Stomach (tissue), 4 donors: ENCODE measurements at regions not wholly inside any gene's neighbourhood (a gene's known extent, or its start where the extent isn't known, plus 50 kb on each side); places are given as distances from the start of the nearest gene placed in this dataset.

Experiments used
- EP300 ChIP-seq: sonication (generic); formaldehyde crosslinking; IDR thresholded peaks from one replicate; pipeline ENCODE4 v1.6.1; 2017; ENCODE audit warnings: antibody characterized with exemption
- POLR2A ChIP-seq, 4 donors: fragments of 450-650 bp; IDR thresholded peaks; one replicate each; pipeline ENCODE4 v1.6.1; 2016; ENCODE audit warnings: antibody characterized with exemption in 4 of 4, control low read depth in 2 of 4, mild to moderate bottlenecking in 1 of 4, moderate library complexity in 1 of 4
- POLR2AphosphoS5 ChIP-seq, 3 donors: sonication (generic); formaldehyde crosslinking; IDR thresholded peaks; one replicate each; pipeline ENCODE4 v1.6.1; 2016; ENCODE audit warnings: antibody characterized with exemption in 3 of 3
- TF ChIP-seq, protein P1 (sequence below), 7 experiments: fragments of 450-650 bp in 4 of 7; fragments of 200-600 bp in 3 of 7; sonication (generic) in 3 of 7; IDR thresholded peaks; one replicate each; pipeline ENCODE4 v1.5.1; 2016 to 2019; ENCODE audit warnings: antibody characterized with exemption in 7 of 7, control low read depth in 2 of 7, mild to moderate bottlenecking in 1 of 7

DNA sequence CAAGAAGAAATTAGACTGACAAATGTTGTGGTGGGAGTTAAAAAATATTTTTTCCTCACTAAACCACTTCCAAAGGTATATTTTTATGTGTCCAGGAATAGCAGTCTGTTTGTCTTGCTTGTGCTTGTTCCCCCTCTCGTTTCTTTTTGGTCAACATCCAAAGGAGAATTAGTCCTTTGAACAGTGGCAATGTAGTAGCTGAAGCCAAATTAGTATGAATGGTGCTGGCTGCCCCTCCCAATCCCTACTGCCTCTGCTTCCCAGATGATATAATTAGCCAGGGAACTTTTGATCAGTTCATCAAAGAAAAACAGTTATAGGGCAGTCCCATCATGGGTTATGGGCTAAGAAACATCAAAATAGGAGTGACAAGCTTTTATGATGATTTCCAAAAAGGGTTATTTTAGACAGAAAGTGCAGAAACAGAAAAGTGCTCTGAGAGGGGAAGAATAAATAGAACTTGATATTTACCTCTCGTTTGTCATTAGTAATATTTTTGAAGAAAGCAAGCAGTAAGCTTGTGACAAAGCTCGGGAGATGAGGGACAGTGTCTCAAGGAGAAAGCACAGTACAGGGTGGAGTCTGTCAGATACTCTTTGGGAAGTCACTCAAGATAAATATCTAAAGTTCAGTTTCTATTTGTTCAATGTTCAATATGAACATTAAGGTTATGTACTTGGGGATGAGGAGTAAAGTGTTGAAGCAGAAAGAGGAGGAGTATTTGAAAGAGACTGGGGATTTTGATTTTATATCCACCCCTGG lies 239.1 kb downstream of the HLX start:
- TF ChIP-seq POLR2AphosphoS5 (IDR thresholded peaks at IDR 0.05) (no peak), POLR2A (IDR thresholded peaks at IDR 0.05) (no peak), EP300 (no peak)
- TF ChIP-seq, protein P1, sequence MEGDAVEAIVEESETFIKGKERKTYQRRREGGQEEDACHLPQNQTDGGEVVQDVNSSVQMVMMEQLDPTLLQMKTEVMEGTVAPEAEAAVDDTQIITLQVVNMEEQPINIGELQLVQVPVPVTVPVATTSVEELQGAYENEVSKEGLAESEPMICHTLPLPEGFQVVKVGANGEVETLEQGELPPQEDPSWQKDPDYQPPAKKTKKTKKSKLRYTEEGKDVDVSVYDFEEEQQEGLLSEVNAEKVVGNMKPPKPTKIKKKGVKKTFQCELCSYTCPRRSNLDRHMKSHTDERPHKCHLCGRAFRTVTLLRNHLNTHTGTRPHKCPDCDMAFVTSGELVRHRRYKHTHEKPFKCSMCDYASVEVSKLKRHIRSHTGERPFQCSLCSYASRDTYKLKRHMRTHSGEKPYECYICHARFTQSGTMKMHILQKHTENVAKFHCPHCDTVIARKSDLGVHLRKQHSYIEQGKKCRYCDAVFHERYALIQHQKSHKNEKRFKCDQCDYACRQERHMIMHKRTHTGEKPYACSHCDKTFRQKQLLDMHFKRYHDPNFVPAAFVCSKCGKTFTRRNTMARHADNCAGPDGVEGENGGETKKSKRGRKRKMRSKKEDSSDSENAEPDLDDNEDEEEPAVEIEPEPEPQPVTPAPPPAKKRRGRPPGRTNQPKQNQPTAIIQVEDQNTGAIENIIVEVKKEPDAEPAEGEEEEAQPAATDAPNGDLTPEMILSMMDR (IDR thresholded peaks at IDR 0.05): no peak
